GM12873 (cell line): ENCODE measurements at regions not wholly inside any gene's neighbourhood (a gene's known extent, or its start where the extent isn't known, plus 50 kb on each side); places are given as distances from the start of the nearest gene placed in this dataset.

Experiments used
- CTCF ChIP-seq: IDR thresholded peaks from 2 replicates; pipeline ENCODE4 v1.5.1; 2012; ENCODE audit warnings: low read depth, mild to moderate bottlenecking, moderate library complexity, low read length, control low read depth; ENCODE audit not compliant: insufficient read depth; ENCODE audit errors: missing control alignments

GRCh38 chr6:43941174-43941573 is 171.2 kb downstream of the VEGFA start:
- TF ChIP-seq CTCF, result no peak

GRCh38 chr6:43940393-43941087 is 170.5 kb downstream of the VEGFA start:
- no peak for TF ChIP-seq CTCF

- no peak for TF ChIP-seq CTCF
These were observed 170.0 kb downstream of the VEGFA start for GRCh38 chr6:43940071-43940392.

- TF ChIP-seq CTCF, result no peak
These were observed 169.5 kb downstream of the VEGFA start for GRCh38 chr6:43939281-43940070.

- TF ChIP-seq CTCF, result no peak
These were observed 168.4 kb downstream of the VEGFA start for GRCh38 chr6:43938178-43939105.

GRCh38 chr6:43937236-43938177 is 167.5 kb downstream of the VEGFA start:
- no peak for TF ChIP-seq CTCF
